ENCODE measurements at regions not wholly inside any gene's neighbourhood (a gene's known extent, or its start where the extent isn't known, plus 50 kb on each side); places are given as distances from the start of the nearest gene placed in this dataset.

DNA sequence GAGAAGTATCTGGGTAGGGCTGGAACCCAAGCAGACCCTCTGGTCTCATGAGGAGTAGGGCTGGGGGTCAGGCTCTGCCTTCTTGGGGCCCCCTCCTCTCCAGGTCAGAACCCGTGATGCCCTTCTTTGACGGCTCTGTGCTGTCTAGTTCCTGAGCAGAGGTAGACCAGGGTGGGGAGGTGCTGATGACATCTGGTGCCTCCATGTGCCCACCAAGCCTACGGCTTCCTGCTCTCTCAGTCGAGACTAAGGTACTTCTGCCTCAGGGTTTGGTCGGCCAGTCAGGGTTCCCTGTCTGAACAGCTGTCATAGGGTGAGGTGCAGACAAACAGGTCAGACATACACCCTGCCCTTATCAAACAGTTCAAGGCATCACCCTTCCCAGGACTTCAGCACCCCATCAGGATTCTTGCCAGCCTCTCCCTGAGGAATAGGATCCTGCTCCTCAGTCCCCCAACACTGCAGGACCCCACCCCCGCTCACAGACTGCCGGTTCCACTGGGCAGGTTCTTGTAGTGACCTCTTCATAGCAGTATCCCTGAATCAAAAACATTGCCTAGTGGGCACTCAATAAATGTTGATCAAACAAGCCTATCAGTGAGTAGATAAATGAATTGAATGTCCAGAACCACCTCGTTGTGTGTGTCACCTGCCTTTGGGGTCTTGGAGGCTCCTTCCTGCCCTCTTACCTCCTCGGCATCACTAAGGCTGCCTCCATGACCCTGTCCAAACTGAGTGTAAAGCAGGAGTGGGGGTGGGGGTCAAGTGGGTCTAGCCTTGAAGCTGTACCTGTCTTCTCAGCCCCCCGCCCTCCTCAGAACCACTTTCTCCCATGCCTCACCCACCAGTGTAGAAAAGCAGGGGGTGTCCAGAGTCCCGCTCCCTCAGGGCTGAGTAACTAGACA is 158.2 kb downstream of the BUD13 start:
- TF ChIP-seq, protein P1, sequence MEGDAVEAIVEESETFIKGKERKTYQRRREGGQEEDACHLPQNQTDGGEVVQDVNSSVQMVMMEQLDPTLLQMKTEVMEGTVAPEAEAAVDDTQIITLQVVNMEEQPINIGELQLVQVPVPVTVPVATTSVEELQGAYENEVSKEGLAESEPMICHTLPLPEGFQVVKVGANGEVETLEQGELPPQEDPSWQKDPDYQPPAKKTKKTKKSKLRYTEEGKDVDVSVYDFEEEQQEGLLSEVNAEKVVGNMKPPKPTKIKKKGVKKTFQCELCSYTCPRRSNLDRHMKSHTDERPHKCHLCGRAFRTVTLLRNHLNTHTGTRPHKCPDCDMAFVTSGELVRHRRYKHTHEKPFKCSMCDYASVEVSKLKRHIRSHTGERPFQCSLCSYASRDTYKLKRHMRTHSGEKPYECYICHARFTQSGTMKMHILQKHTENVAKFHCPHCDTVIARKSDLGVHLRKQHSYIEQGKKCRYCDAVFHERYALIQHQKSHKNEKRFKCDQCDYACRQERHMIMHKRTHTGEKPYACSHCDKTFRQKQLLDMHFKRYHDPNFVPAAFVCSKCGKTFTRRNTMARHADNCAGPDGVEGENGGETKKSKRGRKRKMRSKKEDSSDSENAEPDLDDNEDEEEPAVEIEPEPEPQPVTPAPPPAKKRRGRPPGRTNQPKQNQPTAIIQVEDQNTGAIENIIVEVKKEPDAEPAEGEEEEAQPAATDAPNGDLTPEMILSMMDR (IDR thresholded peaks at IDR 0.05; ENCODE audit: low read depth, low read length, poor library complexity, severe bottlenecking), result no peak
- no peak for TF ChIP-seq EZH2phosphoT487 (IDR thresholded peaks at IDR 0.05; ENCODE audit: borderline replicate concordance, low read length)

Measured in DOHH2 (cell line).